ENCODE measurements at regions not wholly inside any gene's neighbourhood (a gene's known extent, or its start where the extent isn't known, plus 50 kb on each side); places are given as distances from the start of the nearest gene placed in this dataset.

DNA sequence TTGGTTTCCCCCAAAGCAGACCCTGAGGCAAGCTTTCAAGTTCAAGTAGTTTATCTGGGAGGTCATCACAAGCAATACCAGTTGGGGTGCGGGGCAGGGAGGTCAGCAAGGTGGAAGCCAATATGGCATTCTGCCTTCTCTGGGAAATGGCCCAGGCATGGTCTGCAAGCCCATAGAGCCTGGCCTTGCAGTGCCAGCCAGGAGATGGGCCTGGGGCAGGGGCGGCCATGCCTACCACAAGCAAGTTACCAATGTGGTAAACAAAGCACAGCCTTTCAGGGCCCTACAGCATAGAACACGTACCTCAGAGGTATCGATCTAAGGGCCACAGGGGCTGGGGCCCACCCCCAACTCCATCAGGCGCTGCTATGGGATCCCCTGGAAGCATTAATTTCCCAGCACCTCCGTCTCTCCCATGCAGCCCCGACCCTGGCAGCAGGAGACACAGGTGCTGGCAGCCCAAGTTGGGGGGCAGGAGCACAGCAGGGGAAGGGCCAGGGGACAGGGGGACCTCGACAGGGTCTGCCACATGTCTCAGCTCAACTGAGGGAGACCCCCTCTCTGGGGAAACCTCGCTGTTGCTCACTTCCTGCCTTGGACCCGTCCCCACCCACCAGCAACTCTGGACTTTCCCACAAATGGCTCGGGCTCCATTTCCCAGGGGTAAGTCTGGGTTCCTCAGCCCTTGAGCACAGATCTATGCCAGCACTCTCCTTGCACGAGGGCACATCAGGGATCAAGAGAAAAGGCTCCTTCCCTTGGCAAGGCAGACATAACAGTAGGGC lies 369.0 kb downstream of the PREX1 start:
- TF ChIP-seq EZH2 (IDR thresholded peaks at IDR 0.05; ENCODE audit: borderline replicate concordance, low read length), result no peak
- TF ChIP-seq, protein P1, sequence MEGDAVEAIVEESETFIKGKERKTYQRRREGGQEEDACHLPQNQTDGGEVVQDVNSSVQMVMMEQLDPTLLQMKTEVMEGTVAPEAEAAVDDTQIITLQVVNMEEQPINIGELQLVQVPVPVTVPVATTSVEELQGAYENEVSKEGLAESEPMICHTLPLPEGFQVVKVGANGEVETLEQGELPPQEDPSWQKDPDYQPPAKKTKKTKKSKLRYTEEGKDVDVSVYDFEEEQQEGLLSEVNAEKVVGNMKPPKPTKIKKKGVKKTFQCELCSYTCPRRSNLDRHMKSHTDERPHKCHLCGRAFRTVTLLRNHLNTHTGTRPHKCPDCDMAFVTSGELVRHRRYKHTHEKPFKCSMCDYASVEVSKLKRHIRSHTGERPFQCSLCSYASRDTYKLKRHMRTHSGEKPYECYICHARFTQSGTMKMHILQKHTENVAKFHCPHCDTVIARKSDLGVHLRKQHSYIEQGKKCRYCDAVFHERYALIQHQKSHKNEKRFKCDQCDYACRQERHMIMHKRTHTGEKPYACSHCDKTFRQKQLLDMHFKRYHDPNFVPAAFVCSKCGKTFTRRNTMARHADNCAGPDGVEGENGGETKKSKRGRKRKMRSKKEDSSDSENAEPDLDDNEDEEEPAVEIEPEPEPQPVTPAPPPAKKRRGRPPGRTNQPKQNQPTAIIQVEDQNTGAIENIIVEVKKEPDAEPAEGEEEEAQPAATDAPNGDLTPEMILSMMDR (conservative IDR thresholded peaks at IDR 0.05 in 1 of 2, IDR thresholded peaks at IDR 0.05 in 1 of 2; ENCODE audit: extremely low read depth in 1 of 2, insufficient read depth in 1 of 2, low read depth in 1 of 2, low read length in 2 of 2), result no peak

All from mammary epithelial cell (primary cell).